SK-N-SH (cell line): ENCODE measurements at regions not wholly inside any gene's neighbourhood (a gene's known extent, or its start where the extent isn't known, plus 50 kb on each side); places are given as distances from the start of the nearest gene placed in this dataset.

ENCODE experiments used
- CTCF ChIA-PET: fragments of 300-600, 350-600 bp; formaldehyde crosslinking; extraction: SDS; loops from one replicate; lab custom pipeline; 2021; lab: Yijun Ruan, JAX
- POLR2A ChIA-PET: fragments of 350-600 bp; sonication (Branson Sonifier 250); formaldehyde crosslinking; extraction: SDS; loops from one replicate; lab custom pipeline; 2020; ENCODE audit warnings: antibody characterized with exemption, inconsistent platforms; lab: Yijun Ruan, JAX
- DNase-seq: peaks from one replicate; pipeline ENCODE4 v3.0.0; 2012
- H2AFZ ChIP-seq: fragments of 200-600 bp; sonication (generic); 2 replicates; pipeline ENCODE4 v1.8.1; 2016; ENCODE audit warnings: antibody characterized with exemption, mild to moderate bottlenecking, low read depth
- H3F3A ChIP-seq: fragments of 200-600 bp; sonication (generic); replicated peaks from 2 replicates; pipeline ENCODE3; 2016; ENCODE audit warnings: antibody characterized with exemption, mild to moderate bottlenecking; ENCODE audit not compliant: insufficient read depth
- H3K27ac ChIP-seq, 2 experiments: fragments of 200-500 bp in 1 of 2; fragments of 200-600 bp in 1 of 2; sonication (Bioruptor generic) in 1 of 2; sonication (generic), shearing (Covaris generic) in 1 of 2; 2 replicates each; pipeline versions ENCODE4 v1.5.1 to v1.6.1; 2014 to 2016; ENCODE audit warnings: low read depth in 2 of 2, inconsistent platforms in 1 of 2, low read length in 1 of 2, mild to moderate bottlenecking in 1 of 2, mixed read lengths in 1 of 2
- H3K27me3 ChIP-seq: fragments of 200-600 bp; sonication (generic), shearing (Covaris generic); 2 replicates; pipeline ENCODE4 v1.6.1; 2016; ENCODE audit warnings: mixed run types; ENCODE audit not compliant: insufficient read depth
- H3K36me3 ChIP-seq, 2 experiments: fragments of 200-500 bp in 1 of 2; fragments of 200-600 bp in 1 of 2; sonication (Bioruptor generic) in 1 of 2; sonication (generic) in 1 of 2; replicated peaks in 1 of 2; 2 replicates each; pipeline versions ENCODE3 to v1.5.1; 2014 to 2016; ENCODE audit warnings: low read length in 1 of 2, mild to moderate bottlenecking in 1 of 2; ENCODE audit not compliant: insufficient read depth in 2 of 2, control insufficient read depth in 1 of 2
- H3K4me1 ChIP-seq, 2 experiments: fragments of 200-500 bp in 1 of 2; fragments of 200-600 bp in 1 of 2; sonication (Bioruptor generic) in 1 of 2; sonication (generic), shearing (Covaris generic) in 1 of 2; 2 replicates each; pipeline versions ENCODE4 v1.5.1 to v1.6.1; 2014 to 2016; ENCODE audit warnings: low read depth in 1 of 2, low read length in 1 of 2, mixed run types in 1 of 2; ENCODE audit not compliant: insufficient read depth in 2 of 2, control insufficient read depth in 1 of 2
- H3K4me2 ChIP-seq: fragments of 200-600 bp; sonication (generic), shearing (Covaris generic); 2 replicates; pipeline ENCODE4 v1.6.1; 2017; ENCODE audit warnings: mixed run types
- H3K4me3 ChIP-seq, 2 experiments: fragments of 200-500 bp in 1 of 2; fragments of 200-600 bp in 1 of 2; sonication (Bioruptor generic) in 1 of 2; sonication (generic), shearing (Covaris generic) in 1 of 2; 2 replicates each; pipeline versions ENCODE4 v1.5.1 to v1.8.1; 2014 to 2016; ENCODE audit warnings: low read depth in 2 of 2, inconsistent platforms in 1 of 2, low read length in 1 of 2, mild to moderate bottlenecking in 1 of 2, mixed read lengths in 1 of 2, moderate library complexity in 1 of 2
- H3K79me2 ChIP-seq: fragments of 200-600 bp; sonication (generic); 2 replicates; pipeline ENCODE4 v1.8.1; 2017; ENCODE audit warnings: mild to moderate bottlenecking; ENCODE audit not compliant: insufficient read depth
- H3K9ac ChIP-seq: fragments of 200-600 bp; sonication (generic); 2 replicates; pipeline ENCODE4 v1.6.1; 2017; ENCODE audit warnings: mixed run types
- H3K9me2 ChIP-seq: fragments of 200-600 bp; sonication (generic); 2 replicates; pipeline ENCODE4 v1.6.1; 2017; ENCODE audit warnings: mixed run types
- H3K9me3 ChIP-seq: fragments of 200-600 bp; sonication (generic); 2 replicates; pipeline ENCODE4 v1.6.1; 2017; ENCODE audit warnings: mixed run types, mild to moderate bottlenecking, moderate library complexity
- H4K20me1 ChIP-seq: fragments of 200-600 bp; sonication (generic); 2 replicates; pipeline ENCODE4 v1.6.1; 2017; ENCODE audit warnings: mild to moderate bottlenecking, mixed run types; ENCODE audit not compliant: insufficient read depth
- CHD2 ChIP-seq: fragments of 150-350 bp; IDR thresholded peaks from 2 replicates; pipeline ENCODE4 v1.6.1; 2018; ENCODE audit warnings: low read length; ENCODE audit not compliant: partially characterized antibody
- EZH2phosphoT487 ChIP-seq: fragments of 200-600 bp; sonication (generic); IDR thresholded peaks from 2 replicates; pipeline ENCODE4 v1.6.1; 2017; ENCODE audit warnings: low read depth, mixed run types, mild to moderate bottlenecking, antibody characterized with exemption, moderate library complexity, borderline replicate concordance
- FOSL2 ChIP-seq: IDR thresholded peaks from 2 replicates; pipeline ENCODE4 v1.4.0; 2012; ENCODE audit warnings: low read depth, mild to moderate bottlenecking, moderate library complexity, borderline replicate concordance
- MXI1 ChIP-seq: IDR thresholded peaks from 2 replicates; pipeline ENCODE4 v1.6.1; 2012; ENCODE audit warnings: mild to moderate bottlenecking, low read depth, low read length, improper control_type of control experiment
- NFIC ChIP-seq: IDR thresholded peaks from 2 replicates; pipeline ENCODE4 v1.4.0; 2012; ENCODE audit warnings: borderline replicate concordance
- NRF1 ChIP-seq: IDR thresholded peaks from 2 replicates; pipeline ENCODE4 v1.6.1; 2012; ENCODE audit warnings: low read depth, mild to moderate bottlenecking, low read length
- POLR2AphosphoS5 ChIP-seq: IDR thresholded peaks from 2 replicates; pipeline ENCODE4 v1.6.1; 2012; ENCODE audit warnings: low read depth, low read length
- RAD21 ChIP-seq: IDR thresholded peaks from 2 replicates; pipeline ENCODE4 v1.6.1; 2012; ENCODE audit warnings: mild to moderate bottlenecking, low read length
- RCOR1 ChIP-seq: fragments of 150-350 bp; IDR thresholded peaks from 2 replicates; pipeline ENCODE4 v1.6.1; 2017; ENCODE audit warnings: antibody characterized with exemption, low read length
- SIN3A ChIP-seq: IDR thresholded peaks from 2 replicates; pipeline ENCODE4 v1.6.1; 2012; ENCODE audit warnings: low read depth, mild to moderate bottlenecking, low read length, moderate library complexity, borderline replicate concordance
- TAF1 ChIP-seq: IDR thresholded peaks from 2 replicates; pipeline ENCODE4 v1.6.1; 2012; ENCODE audit warnings: low read depth, mild to moderate bottlenecking, low read length, moderate library complexity, borderline replicate concordance
- TCF12 ChIP-seq: IDR thresholded peaks from 2 replicates; pipeline ENCODE4 v1.4.0; 2012
- TEAD4 ChIP-seq: IDR thresholded peaks from 2 replicates; pipeline ENCODE4 v1.4.0; 2012; ENCODE audit warnings: mild to moderate bottlenecking, borderline replicate concordance; ENCODE audit not compliant: insufficient read depth
- USF1 ChIP-seq: IDR thresholded peaks from 2 replicates; pipeline ENCODE4 v1.4.0; 2012; ENCODE audit warnings: low read depth, borderline replicate concordance
- YY1 ChIP-seq: IDR thresholded peaks from 2 replicates; pipeline ENCODE4 v1.4.0; 2012; ENCODE audit warnings: low read depth, mild to moderate bottlenecking
- WGBS: methylation state at CpG from one replicate; pipeline ENCODE4 v1.1.6; 2017; ENCODE audit warnings: low lambda C conversion rate; 5-methylcytosine and 5-hydroxymethylcytosine counted together
- TF ChIP-seq, protein P1 (sequence below): IDR thresholded peaks from 2 replicates; pipeline ENCODE4 v1.4.0; 2012; ENCODE audit warnings: low read depth
- TF ChIP-seq, protein P2 (sequence below): IDR thresholded peaks from 2 replicates; pipeline ENCODE4 v1.4.0; 2012; ENCODE audit warnings: low read depth, borderline replicate concordance
- TF ChIP-seq, protein P3 (sequence below): fragments of 200-600 bp; sonication (generic); IDR thresholded peaks from 2 replicates; pipeline ENCODE4 v1.6.1; 2017; ENCODE audit warnings: antibody characterized with exemption, mild to moderate bottlenecking, moderate library complexity
- TF ChIP-seq, protein P4 (sequence below): fragments of 150-350 bp; IDR thresholded peaks from 2 replicates; pipeline ENCODE4 v1.6.1; 2017; ENCODE audit warnings: antibody characterized with exemption, low read length, low read depth, borderline replicate concordance

DNA sequence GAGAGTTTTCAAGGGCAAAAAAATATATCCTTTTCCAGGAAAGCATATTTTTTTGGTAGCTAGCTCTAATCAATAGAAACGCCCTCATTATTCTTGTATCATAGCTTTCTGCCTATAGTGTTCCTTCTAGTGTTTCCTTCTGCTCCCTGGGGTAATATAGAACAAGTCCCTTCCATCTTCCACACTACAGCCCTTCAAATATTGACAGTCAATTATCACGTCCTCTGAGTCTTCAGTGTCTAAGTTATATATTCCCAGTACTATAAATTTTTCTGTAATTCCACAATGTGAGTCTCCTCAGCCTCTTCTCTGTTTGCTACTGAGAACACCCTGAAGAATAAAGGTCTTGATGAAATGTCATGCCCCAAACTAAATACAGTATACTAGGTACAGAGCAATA, 1088.0 kb upstream of the PCDH7 start:
- Histone ChIP-seq H3K4me3 (no peak overlapping the region), H3K9me2 (no peaks in the 10 kb centered on the region), H3K9ac (no peak overlapping the region), H4K20me1 (no peaks in the 10 kb centered on the region), H2AFZ (no peak overlapping the region), H3K4me2 (no peak overlapping the region), H3K36me3 (no peaks in the 10 kb centered on the region), H3F3A (no peaks in the 10 kb centered on the region), H3K27me3 (no peaks in the 10 kb centered on the region), H3K4me1 (no peaks in the 10 kb centered on the region), H3K79me2 (no peaks in the 10 kb centered on the region), H3K9me3 (no peaks in the 10 kb centered on the region), H3K27ac (no peak overlapping the region)
- no peak for DNase-seq
- TF ChIP-seq NFIC, result no peak
- no peak for TF ChIP-seq EZH2phosphoT487
- TF ChIP-seq POLR2AphosphoS5, result no peak
- TF ChIP-seq TAF1, result no peak
- no peak for TF ChIP-seq RCOR1
- no peak for TF ChIP-seq NRF1
- WGBS, result 0% methylated on average over 2 of the region's 2 CpGs
- POLR2A ChIA-PET, result no interaction called here
- CTCF ChIA-PET, result interaction anchor here (0.6 kb wide), 1 partner anchor 22 kb away, joined by 3 read pairs; no protein-coding TSS in a partner anchor

DNA sequence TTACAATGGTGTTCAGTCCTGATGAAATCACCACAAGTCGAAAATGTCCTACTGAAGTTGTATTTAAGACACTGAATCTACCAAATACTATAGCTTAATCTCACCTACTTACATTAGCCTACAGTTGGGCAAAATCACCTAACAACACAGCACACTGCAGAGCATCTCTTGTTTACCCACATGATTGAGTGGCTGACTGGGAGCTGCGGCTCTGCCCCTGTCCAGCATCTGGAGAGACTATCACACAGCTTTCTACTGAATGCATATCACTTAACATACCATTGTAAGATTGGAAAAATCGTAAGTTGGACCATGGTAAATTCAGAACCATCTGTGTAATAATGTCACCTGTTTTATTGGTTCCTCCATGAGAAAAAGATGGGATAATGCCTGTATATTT, 1083.2 kb upstream of the PCDH7 start:
- Histone ChIP-seq H3K4me1 (no peaks in the 10 kb centered on the region), H2AFZ (no peak overlapping the region), H3K36me3 (no peaks in the 10 kb centered on the region), H3K9me2 (no peaks in the 10 kb centered on the region), H3F3A (no peaks in the 10 kb centered on the region), H3K4me2 (no peak overlapping the region), H3K27me3 (no peaks in the 10 kb centered on the region), H4K20me1 (no peaks in the 10 kb centered on the region), H3K79me2 (no peaks in the 10 kb centered on the region), H3K27ac (no peak overlapping the region), H3K9me3 (no peaks in the 10 kb centered on the region)
- 4% methylated on average over 3 of the region's 3 CpGs for WGBS
- DNase-seq, result no peak
- ChIA-PET CTCF (interaction anchor here (1.4 kb wide), 1 partner anchor 19 kb away, joined by 4 read pairs; no protein-coding TSS in a partner anchor), POLR2A (no interaction called here)
- TF ChIP-seq, protein P1, sequence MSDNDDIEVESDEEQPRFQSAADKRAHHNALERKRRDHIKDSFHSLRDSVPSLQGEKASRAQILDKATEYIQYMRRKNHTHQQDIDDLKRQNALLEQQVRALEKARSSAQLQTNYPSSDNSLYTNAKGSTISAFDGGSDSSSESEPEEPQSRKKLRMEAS, result no peak
- TF ChIP-seq RAD21, result no peak
- TF ChIP-seq USF1, result no peak
- TF ChIP-seq NFIC, result no peak
- no peak for TF ChIP-seq YY1
- TF ChIP-seq MXI1, result no peak
- no peak for TF ChIP-seq NRF1
- no peak for TF ChIP-seq TCF12
- TF ChIP-seq CHD2, result no peak
- TF ChIP-seq TEAD4, result no peak
- TF ChIP-seq TAF1, result no peak
- TF ChIP-seq, protein P2, sequence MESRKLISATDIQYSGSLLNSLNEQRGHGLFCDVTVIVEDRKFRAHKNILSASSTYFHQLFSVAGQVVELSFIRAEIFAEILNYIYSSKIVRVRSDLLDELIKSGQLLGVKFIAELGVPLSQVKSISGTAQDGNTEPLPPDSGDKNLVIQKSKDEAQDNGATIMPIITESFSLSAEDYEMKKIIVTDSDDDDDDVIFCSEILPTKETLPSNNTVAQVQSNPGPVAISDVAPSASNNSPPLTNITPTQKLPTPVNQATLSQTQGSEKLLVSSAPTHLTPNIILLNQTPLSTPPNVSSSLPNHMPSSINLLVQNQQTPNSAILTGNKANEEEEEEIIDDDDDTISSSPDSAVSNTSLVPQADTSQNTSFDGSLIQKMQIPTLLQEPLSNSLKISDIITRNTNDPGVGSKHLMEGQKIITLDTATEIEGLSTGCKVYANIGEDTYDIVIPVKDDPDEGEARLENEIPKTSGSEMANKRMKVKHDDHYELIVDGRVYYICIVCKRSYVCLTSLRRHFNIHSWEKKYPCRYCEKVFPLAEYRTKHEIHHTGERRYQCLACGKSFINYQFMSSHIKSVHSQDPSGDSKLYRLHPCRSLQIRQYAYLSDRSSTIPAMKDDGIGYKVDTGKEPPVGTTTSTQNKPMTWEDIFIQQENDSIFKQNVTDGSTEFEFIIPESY, result no peak
- TF ChIP-seq, protein P3, sequence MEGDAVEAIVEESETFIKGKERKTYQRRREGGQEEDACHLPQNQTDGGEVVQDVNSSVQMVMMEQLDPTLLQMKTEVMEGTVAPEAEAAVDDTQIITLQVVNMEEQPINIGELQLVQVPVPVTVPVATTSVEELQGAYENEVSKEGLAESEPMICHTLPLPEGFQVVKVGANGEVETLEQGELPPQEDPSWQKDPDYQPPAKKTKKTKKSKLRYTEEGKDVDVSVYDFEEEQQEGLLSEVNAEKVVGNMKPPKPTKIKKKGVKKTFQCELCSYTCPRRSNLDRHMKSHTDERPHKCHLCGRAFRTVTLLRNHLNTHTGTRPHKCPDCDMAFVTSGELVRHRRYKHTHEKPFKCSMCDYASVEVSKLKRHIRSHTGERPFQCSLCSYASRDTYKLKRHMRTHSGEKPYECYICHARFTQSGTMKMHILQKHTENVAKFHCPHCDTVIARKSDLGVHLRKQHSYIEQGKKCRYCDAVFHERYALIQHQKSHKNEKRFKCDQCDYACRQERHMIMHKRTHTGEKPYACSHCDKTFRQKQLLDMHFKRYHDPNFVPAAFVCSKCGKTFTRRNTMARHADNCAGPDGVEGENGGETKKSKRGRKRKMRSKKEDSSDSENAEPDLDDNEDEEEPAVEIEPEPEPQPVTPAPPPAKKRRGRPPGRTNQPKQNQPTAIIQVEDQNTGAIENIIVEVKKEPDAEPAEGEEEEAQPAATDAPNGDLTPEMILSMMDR, result no peak
- TF ChIP-seq POLR2AphosphoS5, result no peak
- TF ChIP-seq SIN3A, result no peak
- TF ChIP-seq FOSL2, result no peak
- TF ChIP-seq, protein P4, sequence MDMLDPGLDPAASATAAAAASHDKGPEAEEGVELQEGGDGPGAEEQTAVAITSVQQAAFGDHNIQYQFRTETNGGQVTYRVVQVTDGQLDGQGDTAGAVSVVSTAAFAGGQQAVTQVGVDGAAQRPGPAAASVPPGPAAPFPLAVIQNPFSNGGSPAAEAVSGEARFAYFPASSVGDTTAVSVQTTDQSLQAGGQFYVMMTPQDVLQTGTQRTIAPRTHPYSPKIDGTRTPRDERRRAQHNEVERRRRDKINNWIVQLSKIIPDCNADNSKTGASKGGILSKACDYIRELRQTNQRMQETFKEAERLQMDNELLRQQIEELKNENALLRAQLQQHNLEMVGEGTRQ, result no peak
- TF ChIP-seq, all 33 proteins: peak for 0
- Histone ChIP-seq H3K4me3 (no peak overlapping the region), H3K9ac (no peak overlapping the region)
